ENCODE measurements at regions not wholly inside any gene's neighbourhood (a gene's known extent, or its start where the extent isn't known, plus 50 kb on each side); places are given as distances from the start of the nearest gene placed in this dataset.

DNA sequence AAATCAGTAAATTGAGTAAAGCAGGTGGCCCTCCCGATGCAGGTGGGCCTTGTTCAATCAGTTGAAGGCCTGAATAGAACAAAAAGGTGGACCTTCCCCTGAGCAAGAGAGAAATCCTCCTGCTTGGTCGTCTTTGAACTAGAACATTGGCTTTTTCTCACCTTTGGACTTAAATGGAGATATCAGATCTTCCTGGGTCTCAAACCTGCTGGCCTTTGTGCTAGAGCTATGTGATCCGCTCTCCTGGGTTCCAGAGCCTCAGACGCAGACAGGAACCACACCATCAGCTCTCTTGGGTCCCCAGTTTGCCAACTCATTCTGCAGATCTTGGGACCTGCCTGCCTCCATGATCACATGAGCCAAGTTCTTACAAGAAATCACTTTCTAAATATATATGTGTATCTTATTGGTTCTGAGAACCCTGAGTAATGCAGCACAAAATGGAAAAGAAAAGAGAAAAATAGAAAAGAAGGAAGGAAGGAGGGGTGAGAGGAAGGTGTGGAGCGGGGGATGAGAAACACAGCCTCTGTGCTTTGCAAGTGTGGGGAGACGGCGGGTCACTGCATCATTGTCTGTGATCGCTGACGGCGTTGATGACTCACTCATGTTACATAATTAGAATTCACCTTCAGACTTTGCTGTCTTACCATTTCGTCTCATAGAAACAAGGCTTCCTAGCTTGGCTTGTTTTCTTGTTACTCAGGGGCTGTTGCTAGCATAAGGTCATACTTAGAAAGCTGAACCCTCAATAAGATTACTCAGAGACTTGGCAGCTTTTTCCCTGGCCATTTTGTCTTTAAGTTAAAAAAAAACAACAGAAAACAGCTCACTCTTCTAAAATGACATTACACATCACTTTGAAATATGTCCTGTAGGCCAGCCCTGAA is 85.7 kb upstream of the NEDD9 start:
- intact Hi-C loops (cut with DNase I), result no loop called here
- Histone ChIP-seq H3K36me3 (ENCODE audit: control insufficient read depth in 2 of 3, insufficient read depth in 3 of 3, low read length in 3 of 3) (peaks cover 0 to 4% (median 0%) of the 10 kb centered on the region in 3 donors), H3K4me1 (ENCODE audit: control insufficient read depth in 2 of 3, insufficient read depth in 2 of 3, low read depth in 1 of 3, low read length in 3 of 3) (peaks cover 11 to 18% (median 11%) of the 10 kb centered on the region in 3 donors), H3K9me3 (ENCODE audit: control insufficient read depth in 2 of 3, insufficient read depth in 1 of 3, low read length in 3 of 3) (peaks cover 0 to 3% (median 0%) of the 10 kb centered on the region in 3 donors), H3K27me3 (ENCODE audit: control insufficient read depth, insufficient read depth, low read length) (peaks cover 2% of the 10 kb centered on the region), H3K27ac (ENCODE audit: low read depth in 2 of 2, low read length in 2 of 2) (peak overlapping the region; percentile 9 to 30), H3K4me3 (ENCODE audit: low read length in 3 of 3) (no peak overlapping the region), H3K9ac (ENCODE audit: low read length in 3 of 3) (no peak overlapping the region)
- FAIRE-seq, result peak; percentile 67
- TF ChIP-seq, protein P1, sequence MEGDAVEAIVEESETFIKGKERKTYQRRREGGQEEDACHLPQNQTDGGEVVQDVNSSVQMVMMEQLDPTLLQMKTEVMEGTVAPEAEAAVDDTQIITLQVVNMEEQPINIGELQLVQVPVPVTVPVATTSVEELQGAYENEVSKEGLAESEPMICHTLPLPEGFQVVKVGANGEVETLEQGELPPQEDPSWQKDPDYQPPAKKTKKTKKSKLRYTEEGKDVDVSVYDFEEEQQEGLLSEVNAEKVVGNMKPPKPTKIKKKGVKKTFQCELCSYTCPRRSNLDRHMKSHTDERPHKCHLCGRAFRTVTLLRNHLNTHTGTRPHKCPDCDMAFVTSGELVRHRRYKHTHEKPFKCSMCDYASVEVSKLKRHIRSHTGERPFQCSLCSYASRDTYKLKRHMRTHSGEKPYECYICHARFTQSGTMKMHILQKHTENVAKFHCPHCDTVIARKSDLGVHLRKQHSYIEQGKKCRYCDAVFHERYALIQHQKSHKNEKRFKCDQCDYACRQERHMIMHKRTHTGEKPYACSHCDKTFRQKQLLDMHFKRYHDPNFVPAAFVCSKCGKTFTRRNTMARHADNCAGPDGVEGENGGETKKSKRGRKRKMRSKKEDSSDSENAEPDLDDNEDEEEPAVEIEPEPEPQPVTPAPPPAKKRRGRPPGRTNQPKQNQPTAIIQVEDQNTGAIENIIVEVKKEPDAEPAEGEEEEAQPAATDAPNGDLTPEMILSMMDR (IDR thresholded peaks at IDR 0.05; ENCODE audit: borderline replicate concordance, extremely low read depth, insufficient read depth), result no peak
- DNase-seq, result peak in 4 of 5 donors; percentile 39 to 90 (median 78)

DNA sequence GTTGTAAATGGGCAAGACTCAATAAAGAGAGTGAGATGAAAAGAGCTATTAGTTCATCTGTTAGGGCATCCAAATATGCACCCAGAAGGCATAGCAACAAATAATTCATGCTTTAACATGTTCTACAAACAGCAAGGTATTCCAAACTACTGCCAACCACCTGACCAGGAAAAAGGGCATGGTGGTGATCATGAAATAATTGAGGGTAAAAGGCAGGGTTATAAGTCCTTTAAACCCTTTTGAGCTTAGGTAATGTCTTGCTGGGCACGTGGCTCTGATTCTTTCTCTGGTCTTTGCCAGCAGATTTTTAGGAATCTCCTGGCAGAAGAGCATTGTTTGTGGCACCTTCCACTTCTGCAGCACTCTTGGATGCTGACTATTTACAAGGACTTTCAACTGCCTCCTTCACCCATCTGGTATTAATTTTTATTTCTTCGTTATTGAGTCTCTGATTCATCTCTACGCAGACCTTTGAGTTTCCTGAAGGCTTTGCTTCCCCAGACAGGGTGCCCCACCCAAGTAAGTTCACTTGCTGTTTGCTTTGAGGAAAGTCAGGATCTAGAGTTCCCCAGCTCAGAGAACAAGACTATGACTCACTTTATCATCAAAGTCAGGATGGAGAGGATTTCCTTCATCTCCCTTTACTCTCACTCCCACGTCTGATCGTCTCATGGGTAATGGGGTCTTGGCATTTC is 83.4 kb upstream of the NEDD9 start:
- H3K27me3 ChIP-seq (ENCODE audit: control insufficient read depth, insufficient read depth, low read length), result peaks cover 2% of the 10 kb centered on the region
- DNase-seq (no peak), FAIRE-seq (no peak)
- TF ChIP-seq, protein P1 (IDR thresholded peaks at IDR 0.05; ENCODE audit: borderline replicate concordance, extremely low read depth, insufficient read depth), result no peak
- H3K9ac ChIP-seq (ENCODE audit: low read length in 3 of 3), result no peak overlapping the region
- H3K4me1 ChIP-seq (ENCODE audit: control insufficient read depth in 2 of 3, insufficient read depth in 2 of 3, low read depth in 1 of 3, low read length in 3 of 3), result peaks cover 11 to 18% (median 11%) of the 10 kb centered on the region in 3 donors
- peaks cover 0 to 4% (median 0%) of the 10 kb centered on the region in 3 donors for H3K36me3 ChIP-seq (ENCODE audit: control insufficient read depth in 2 of 3, insufficient read depth in 3 of 3, low read length in 3 of 3)
- H3K27ac ChIP-seq (ENCODE audit: low read depth in 2 of 2, low read length in 2 of 2), result no peak overlapping the region
- H3K9me3 ChIP-seq (ENCODE audit: control insufficient read depth in 2 of 3, insufficient read depth in 1 of 3, low read length in 3 of 3), result peaks cover 0 to 3% (median 0%) of the 10 kb centered on the region in 3 donors
- no peak overlapping the region for H3K4me3 ChIP-seq (ENCODE audit: low read length in 3 of 3)
- intact Hi-C loops (cut with DNase I), result no loop called here

DNA sequence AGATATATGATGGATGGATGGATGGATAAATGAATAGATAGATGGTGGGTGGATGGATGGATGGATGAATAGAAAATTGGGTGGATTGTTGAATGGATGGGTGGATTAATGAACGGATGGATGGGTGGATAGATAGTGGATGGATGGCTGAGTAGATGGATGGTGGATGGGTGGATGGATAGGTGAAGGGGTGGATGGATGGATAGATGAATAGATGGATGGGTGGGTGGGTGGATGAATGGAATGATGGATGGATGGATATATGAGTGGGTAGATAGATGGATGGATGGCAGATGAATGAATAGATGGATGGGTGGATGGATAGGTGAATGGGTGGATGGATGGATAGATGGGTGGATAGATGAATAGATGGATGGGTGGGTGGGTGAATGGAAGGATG is 80.7 kb upstream of the NEDD9 start:
- intact Hi-C loops (cut with DNase I), result no loop called here
- no peak overlapping the region for H3K9ac ChIP-seq (ENCODE audit: low read length in 3 of 3)
- no peak for FAIRE-seq
- H3K4me3 ChIP-seq (ENCODE audit: low read length in 3 of 3), result no peak overlapping the region
- no peak overlapping the region for H3K27ac ChIP-seq (ENCODE audit: low read depth in 2 of 2, low read length in 2 of 2)
- no peaks in the 10 kb centered on the region for H3K9me3 ChIP-seq (ENCODE audit: control insufficient read depth in 2 of 3, insufficient read depth in 1 of 3, low read length in 3 of 3)
- no peaks in the 10 kb centered on the region for H3K27me3 ChIP-seq (ENCODE audit: control insufficient read depth, insufficient read depth, low read length)
- DNase-seq, result no peak
- H3K36me3 ChIP-seq (ENCODE audit: control insufficient read depth in 2 of 3, insufficient read depth in 3 of 3, low read length in 3 of 3), result no peaks in the 10 kb centered on the region
- TF ChIP-seq, protein P1 (IDR thresholded peaks at IDR 0.05; ENCODE audit: borderline replicate concordance, extremely low read depth, insufficient read depth), result no peak
- peaks cover under 1 to 5% (median 2%) of the 10 kb centered on the region in 3 donors for H3K4me1 ChIP-seq (ENCODE audit: control insufficient read depth in 2 of 3, insufficient read depth in 2 of 3, low read depth in 1 of 3, low read length in 3 of 3)

Measured in kidney (tissue), 13 donors.